ENCODE measurements at regions not wholly inside any gene's neighbourhood (a gene's known extent, or its start where the extent isn't known, plus 50 kb on each side); places are given as distances from the start of the nearest gene placed in this dataset.

DNA sequence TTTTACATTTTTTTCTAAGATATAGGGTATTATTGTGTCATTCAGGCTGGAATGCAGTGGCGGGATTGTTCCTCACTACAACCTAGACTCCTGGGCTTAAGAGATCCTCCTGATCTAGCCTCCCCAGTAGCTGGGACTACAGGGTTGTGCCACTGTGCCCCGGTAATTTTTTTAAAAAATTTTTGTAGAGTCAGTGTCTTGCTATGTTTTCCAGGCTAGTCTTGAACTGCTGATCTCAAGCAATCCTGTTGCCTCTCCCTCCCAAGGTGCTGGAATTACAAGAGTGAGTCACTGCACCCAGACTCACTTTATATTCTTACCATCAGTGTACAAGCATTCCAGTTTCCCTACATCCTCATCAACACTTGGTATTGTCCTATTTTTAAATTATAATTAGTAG is 156.4 kb upstream of the GYPA start:
- no peak for TF ChIP-seq EZH2 (IDR thresholded peaks at IDR 0.05)
- TF ChIP-seq POLR2AphosphoS5 (IDR thresholded peaks at IDR 0.05; ENCODE audit: borderline replicate concordance, low read depth, low read length): no peak
